ENCODE measurements at regions not wholly inside any gene's neighbourhood (a gene's known extent, or its start where the extent isn't known, plus 50 kb on each side); places are given as distances from the start of the nearest gene placed in this dataset.

DNA sequence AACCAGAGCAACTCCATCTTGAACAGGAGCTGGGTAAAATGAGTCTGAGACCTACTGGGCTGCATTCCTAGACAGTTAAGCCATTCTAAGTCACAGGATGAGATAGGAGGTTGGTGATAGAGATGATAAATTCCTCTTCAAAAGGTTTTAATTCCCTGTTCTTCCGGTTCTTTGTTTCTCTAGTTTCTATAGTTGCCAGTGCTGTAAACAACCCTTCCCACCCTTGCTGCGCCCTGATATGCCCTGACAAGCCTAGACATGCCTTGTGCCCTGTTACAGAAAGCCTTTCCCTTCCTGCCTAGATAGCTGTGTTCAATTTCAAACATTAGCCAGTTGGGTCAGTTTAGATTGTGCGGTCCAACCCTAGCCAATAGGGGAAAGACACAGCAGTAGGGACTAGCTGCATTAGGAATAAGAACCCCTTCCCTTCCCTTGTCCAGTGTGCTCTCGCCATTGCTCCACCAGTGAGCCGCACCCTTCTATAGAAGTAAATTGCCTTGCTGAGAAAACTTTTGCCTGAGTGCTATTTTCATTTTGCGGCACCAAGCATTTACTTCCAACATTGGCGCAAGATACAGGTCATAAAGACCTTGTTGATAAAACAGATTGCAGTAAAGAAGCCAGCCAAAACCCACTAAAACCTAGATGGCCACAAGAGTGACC is 52.5 kb upstream of the CCN2 start:
- no peak overlapping the region for H3K4me3 ChIP-seq (ENCODE audit: low read depth, poor library complexity, severe bottlenecking)
- DNase-seq (ENCODE audit: low spot score in 2 of 2): no peak
- intact Hi-C loops (cut with DNase I; ENCODE audit: low total_unique reads): no loop called here
- TF ChIP-seq POLR2A (IDR thresholded peaks at IDR 0.05): no peak
- TF ChIP-seq, protein P1, sequence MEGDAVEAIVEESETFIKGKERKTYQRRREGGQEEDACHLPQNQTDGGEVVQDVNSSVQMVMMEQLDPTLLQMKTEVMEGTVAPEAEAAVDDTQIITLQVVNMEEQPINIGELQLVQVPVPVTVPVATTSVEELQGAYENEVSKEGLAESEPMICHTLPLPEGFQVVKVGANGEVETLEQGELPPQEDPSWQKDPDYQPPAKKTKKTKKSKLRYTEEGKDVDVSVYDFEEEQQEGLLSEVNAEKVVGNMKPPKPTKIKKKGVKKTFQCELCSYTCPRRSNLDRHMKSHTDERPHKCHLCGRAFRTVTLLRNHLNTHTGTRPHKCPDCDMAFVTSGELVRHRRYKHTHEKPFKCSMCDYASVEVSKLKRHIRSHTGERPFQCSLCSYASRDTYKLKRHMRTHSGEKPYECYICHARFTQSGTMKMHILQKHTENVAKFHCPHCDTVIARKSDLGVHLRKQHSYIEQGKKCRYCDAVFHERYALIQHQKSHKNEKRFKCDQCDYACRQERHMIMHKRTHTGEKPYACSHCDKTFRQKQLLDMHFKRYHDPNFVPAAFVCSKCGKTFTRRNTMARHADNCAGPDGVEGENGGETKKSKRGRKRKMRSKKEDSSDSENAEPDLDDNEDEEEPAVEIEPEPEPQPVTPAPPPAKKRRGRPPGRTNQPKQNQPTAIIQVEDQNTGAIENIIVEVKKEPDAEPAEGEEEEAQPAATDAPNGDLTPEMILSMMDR (IDR thresholded peaks at IDR 0.05): no peak
- 77 to 84% methylated on average over 7 of the region's 7 CpGs for WGBS, 2 donors

MicroRNA genes in the stretch of these regions (microRNA counts, 767-probe panel; counts per million panel counts)
- microRNA hsa-miR-548aj-3p: 0 to 358 counts per million in 2 donors

Small RNAs in the stretch of these regions (microRNA-seq; reads per million reads assigned to microRNA genes)
- gene MIR548AJ1 (ENCODE audit: borderline number of aligned reads in 1 of 2, borderline replicate concordance in 2 of 2): 0 reads per million in 2 donors

Data from lower leg skin (tissue), 4 donors.